ENCODE measurements at regions not wholly inside any gene's neighbourhood (a gene's known extent, or its start where the extent isn't known, plus 50 kb on each side); places are given as distances from the start of the nearest gene placed in this dataset.
A peak's percentile ranks its signal among the peaks of the same experiment; 100 is the strongest.

DNA sequence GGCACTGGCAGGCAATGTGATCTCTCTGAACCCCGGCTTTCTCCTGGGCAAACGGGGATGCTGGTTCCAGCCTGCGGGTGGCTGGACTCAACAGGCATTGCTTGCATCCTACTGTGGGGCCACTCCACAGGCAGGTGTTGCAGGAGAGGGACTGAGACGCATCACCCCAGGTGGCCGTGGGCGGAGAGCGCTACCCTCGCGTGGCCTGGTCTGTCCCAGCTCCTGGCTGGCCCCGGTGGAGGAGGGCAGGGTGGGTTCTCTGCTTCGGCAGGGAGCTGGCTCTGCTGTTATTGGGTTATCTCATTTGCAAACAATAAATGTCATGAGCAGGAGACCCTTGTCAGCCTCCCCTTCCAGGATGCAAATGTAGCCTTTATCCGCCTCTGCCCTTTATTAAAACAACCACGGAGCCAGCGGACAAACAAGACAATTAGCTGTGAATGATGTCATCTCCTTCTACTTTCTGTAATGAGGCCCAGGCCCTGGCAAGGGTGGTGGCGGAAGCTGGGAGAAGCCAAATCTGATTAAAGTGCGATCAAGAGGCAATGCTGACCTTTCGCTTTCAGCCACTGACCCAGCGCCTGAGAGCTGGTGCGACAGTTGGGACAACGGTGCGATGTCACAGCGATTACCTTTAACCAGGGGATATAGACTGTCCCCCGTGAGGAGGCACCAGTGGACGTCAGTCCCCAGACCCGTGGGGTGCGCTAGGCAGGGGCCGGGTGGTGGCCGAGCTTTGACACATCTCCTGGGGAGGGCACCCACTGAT lies 161.8 kb downstream of the KIF26A start (continued):
- TF ChIP-seq BCL11B (tag by site-specific recombination; IDR thresholded peaks at IDR 0.05; ENCODE audit: low read depth) (no peak), ZNF629 (tag by site-specific recombination; IDR thresholded peaks at IDR 0.05) (peak; percentile 83), ZNF155 (tag by site-specific recombination; IDR thresholded peaks at IDR 0.05) (no peak), ZBTB21 (tag by site-specific recombination; IDR thresholded peaks at IDR 0.05) (0 out of 2 replicates have a peak, but pooled peaks have one; percentile 8), ZNF266 (tag by site-specific recombination; IDR thresholded peaks at IDR 0.05; ENCODE audit: low read depth) (no peak), ZBTB17 (tag by site-specific recombination; IDR thresholded peaks at IDR 0.05) (peak; percentile 48; the same call in 1 of the 2 replicates), ZNF121 (tag by site-specific recombination; IDR thresholded peaks at IDR 0.05) (no peak), ZEB2 (tag by site-specific recombination; IDR thresholded peaks at IDR 0.05) (no peak; the same call in 1 of the 2 replicates), FEZF1 (tag by site-specific recombination; IDR thresholded peaks at IDR 0.05) (peak; percentile 67), ZNF707 (tag by site-specific recombination; IDR thresholded peaks at IDR 0.05) (no peak), ZNF169 (tag by site-specific recombination; IDR thresholded peaks at IDR 0.05) (no peak), ZNF366 (tag by site-specific recombination; conservative IDR thresholded peaks at IDR 0.05) (peak; percentile 71; the same call in 1 of the 2 replicates), ZNF341 (tag by site-specific recombination; IDR thresholded peaks at IDR 0.05; ENCODE audit: low read depth) (no peak), ZNF473 (tag by site-specific recombination; IDR thresholded peaks at IDR 0.05) (no peak), ZNF184 (tag by site-specific recombination; IDR thresholded peaks at IDR 0.05) (0 out of 2 replicates have a peak, but pooled peaks have one; percentile 58), ZNF221 (tag by site-specific recombination; IDR thresholded peaks at IDR 0.05; ENCODE audit: borderline replicate concordance) (no peak), GLI2 (tag by site-specific recombination; IDR thresholded peaks at IDR 0.05; ENCODE audit: borderline replicate concordance, low read depth) (no peak), EGR2 (tag by site-specific recombination; IDR thresholded peaks at IDR 0.05; ENCODE audit: low read depth) (peak; percentile 59), ZSCAN30 (tag by site-specific recombination; IDR thresholded peaks at IDR 0.05) (no peak), ZBTB1 (tag by site-specific recombination; IDR thresholded peaks at IDR 0.05) (no peak), ZNF670 (tag by site-specific recombination; IDR thresholded peaks at IDR 0.05; ENCODE audit: low read depth) (no peak), KLF9 (tag by site-specific recombination; IDR thresholded peaks at IDR 0.05; ENCODE audit: low read depth) (no peak)
- TF ChIP-seq, protein P1, sequence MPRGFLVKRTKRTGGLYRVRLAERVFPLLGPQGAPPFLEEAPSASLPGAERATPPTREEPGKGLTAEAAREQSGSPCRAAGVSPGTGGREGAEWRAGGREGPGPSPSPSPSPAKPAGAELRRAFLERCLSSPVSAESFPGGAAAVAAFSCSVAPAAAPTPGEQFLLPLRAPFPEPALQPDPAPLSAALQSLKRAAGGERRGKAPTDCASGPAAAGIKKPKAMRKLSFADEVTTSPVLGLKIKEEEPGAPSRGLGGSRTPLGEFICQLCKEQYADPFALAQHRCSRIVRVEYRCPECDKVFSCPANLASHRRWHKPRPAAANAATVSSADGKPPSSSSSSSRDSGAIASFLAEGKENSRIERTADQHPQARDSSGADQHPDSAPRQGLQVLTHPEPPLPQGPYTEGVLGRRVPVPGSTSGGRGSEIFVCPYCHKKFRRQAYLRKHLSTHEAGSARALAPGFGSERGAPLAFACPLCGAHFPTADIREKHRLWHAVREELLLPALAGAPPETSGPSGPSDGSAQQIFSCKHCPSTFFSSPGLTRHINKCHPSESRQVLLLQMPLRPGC (tag by site-specific recombination; IDR thresholded peaks at IDR 0.05): no peak
- TF ChIP-seq, protein P2, sequence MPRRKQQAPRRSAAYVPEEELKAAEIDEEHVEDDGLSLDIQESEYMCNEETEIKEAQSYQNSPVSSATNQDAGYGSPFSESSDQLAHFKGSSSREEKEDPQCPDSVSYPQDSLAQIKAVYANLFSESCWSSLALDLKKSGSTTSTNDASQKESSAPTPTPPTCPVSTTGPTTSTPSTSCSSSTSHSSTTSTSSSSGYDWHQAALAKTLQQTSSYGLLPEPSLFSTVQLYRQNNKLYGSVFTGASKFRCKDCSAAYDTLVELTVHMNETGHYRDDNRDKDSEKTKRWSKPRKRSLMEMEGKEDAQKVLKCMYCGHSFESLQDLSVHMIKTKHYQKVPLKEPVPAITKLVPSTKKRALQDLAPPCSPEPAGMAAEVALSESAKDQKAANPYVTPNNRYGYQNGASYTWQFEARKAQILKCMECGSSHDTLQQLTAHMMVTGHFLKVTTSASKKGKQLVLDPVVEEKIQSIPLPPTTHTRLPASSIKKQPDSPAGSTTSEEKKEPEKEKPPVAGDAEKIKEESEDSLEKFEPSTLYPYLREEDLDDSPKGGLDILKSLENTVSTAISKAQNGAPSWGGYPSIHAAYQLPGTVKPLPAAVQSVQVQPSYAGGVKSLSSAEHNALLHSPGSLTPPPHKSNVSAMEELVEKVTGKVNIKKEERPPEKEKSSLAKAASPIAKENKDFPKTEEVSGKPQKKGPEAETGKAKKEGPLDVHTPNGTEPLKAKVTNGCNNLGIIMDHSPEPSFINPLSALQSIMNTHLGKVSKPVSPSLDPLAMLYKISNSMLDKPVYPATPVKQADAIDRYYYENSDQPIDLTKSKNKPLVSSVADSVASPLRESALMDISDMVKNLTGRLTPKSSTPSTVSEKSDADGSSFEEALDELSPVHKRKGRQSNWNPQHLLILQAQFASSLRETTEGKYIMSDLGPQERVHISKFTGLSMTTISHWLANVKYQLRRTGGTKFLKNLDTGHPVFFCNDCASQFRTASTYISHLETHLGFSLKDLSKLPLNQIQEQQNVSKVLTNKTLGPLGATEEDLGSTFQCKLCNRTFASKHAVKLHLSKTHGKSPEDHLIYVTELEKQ (tag by site-specific recombination; IDR thresholded peaks at IDR 0.05; ENCODE audit: borderline replicate concordance): no peak
- TF ChIP-seq, protein P3, sequence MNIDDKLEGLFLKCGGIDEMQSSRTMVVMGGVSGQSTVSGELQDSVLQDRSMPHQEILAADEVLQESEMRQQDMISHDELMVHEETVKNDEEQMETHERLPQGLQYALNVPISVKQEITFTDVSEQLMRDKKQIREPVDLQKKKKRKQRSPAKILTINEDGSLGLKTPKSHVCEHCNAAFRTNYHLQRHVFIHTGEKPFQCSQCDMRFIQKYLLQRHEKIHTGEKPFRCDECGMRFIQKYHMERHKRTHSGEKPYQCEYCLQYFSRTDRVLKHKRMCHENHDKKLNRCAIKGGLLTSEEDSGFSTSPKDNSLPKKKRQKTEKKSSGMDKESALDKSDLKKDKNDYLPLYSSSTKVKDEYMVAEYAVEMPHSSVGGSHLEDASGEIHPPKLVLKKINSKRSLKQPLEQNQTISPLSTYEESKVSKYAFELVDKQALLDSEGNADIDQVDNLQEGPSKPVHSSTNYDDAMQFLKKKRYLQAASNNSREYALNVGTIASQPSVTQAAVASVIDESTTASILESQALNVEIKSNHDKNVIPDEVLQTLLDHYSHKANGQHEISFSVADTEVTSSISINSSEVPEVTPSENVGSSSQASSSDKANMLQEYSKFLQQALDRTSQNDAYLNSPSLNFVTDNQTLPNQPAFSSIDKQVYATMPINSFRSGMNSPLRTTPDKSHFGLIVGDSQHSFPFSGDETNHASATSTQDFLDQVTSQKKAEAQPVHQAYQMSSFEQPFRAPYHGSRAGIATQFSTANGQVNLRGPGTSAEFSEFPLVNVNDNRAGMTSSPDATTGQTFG (tag by site-specific recombination; IDR thresholded peaks at IDR 0.05; ENCODE audit: borderline replicate concordance): no peak
- TF ChIP-seq, protein P4, sequence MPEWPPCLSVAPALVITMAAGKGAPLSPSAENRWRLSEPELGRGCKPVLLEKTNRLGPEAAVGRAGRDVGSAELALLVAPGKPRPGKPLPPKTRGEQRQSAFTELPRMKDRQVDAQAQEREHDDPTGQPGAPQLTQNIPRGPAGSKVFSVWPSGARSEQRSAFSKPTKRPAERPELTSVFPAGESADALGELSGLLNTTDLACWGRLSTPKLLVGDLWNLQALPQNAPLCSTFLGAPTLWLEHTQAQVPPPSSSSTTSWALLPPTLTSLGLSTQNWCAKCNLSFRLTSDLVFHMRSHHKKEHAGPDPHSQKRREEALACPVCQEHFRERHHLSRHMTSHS (tag by site-specific recombination; IDR thresholded peaks at IDR 0.05): no peak
- TF ChIP-seq, protein P5, sequence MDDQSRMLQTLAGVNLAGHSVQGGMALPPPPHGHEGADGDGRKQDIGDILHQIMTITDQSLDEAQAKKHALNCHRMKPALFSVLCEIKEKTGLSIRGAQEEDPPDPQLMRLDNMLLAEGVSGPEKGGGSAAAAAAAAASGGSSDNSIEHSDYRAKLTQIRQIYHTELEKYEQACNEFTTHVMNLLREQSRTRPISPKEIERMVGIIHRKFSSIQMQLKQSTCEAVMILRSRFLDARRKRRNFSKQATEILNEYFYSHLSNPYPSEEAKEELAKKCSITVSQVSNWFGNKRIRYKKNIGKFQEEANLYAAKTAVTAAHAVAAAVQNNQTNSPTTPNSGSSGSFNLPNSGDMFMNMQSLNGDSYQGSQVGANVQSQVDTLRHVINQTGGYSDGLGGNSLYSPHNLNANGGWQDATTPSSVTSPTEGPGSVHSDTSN (CRISPR knock-in tag; IDR thresholded peaks at IDR 0.05): no peak
- TF ChIP-seq, protein P6, sequence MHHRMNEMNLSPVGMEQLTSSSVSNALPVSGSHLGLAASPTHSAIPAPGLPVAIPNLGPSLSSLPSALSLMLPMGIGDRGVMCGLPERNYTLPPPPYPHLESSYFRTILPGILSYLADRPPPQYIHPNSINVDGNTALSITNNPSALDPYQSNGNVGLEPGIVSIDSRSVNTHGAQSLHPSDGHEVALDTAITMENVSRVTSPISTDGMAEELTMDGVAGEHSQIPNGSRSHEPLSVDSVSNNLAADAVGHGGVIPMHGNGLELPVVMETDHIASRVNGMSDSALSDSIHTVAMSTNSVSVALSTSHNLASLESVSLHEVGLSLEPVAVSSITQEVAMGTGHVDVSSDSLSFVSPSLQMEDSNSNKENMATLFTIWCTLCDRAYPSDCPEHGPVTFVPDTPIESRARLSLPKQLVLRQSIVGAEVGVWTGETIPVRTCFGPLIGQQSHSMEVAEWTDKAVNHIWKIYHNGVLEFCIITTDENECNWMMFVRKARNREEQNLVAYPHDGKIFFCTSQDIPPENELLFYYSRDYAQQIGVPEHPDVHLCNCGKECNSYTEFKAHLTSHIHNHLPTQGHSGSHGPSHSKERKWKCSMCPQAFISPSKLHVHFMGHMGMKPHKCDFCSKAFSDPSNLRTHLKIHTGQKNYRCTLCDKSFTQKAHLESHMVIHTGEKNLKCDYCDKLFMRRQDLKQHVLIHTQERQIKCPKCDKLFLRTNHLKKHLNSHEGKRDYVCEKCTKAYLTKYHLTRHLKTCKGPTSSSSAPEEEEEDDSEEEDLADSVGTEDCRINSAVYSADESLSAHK (tag by site-specific recombination; IDR thresholded peaks at IDR 0.05): no peak

Data from HEK293 (cell line).